ENCODE measurements at regions not wholly inside any gene's neighbourhood (a gene's known extent, or its start where the extent isn't known, plus 50 kb on each side); places are given as distances from the start of the nearest gene placed in this dataset.

- Histone ChIP-seq H3K4me3 (ENCODE audit: low read depth, low read length) (no peak overlapping the region), H3K27me3 (replicated peaks) (no peaks in the 10 kb centered on the region), H3K27ac (no peak overlapping the region), H3K36me3 (replicated peaks) (no peaks in the 10 kb centered on the region)
- DNase-seq = no peak
- TF ChIP-seq CTCF (IDR thresholded peaks at IDR 0.05; ENCODE audit: low read depth, low read length, missing control alignments) = no peak
- in situ Hi-C loops (cut with HindIII; ENCODE audit: low pct_ligation_motif_present, low sequenced_read_pairs) = no loop called here
These were observed 284.1 kb upstream of the NPSR1 start for GRCh38 chr7:34373940-34374339.

GRCh38 chr7:34382166-34382893 lies 275.7 kb upstream of the NPSR1 start:
- Histone ChIP-seq H3K4me3 (ENCODE audit: low read depth, low read length) (no peak overlapping the region), H3K36me3 (replicated peaks) (no peaks in the 10 kb centered on the region), H3K27ac (no peak overlapping the region), H3K27me3 (replicated peaks) (no peaks in the 10 kb centered on the region)
- TF ChIP-seq CTCF (IDR thresholded peaks at IDR 0.05; ENCODE audit: low read depth, low read length, missing control alignments) = no peak
- in situ Hi-C loops (cut with HindIII; ENCODE audit: low pct_ligation_motif_present, low sequenced_read_pairs) = no loop called here
- no peak for DNase-seq

- no peak overlapping the region for H3K27ac ChIP-seq
- in situ Hi-C loops (cut with HindIII; ENCODE audit: low pct_ligation_motif_present, low sequenced_read_pairs) = no loop called here
- no peak for DNase-seq
- no peaks in the 10 kb centered on the region for H3K36me3 ChIP-seq (replicated peaks)
- TF ChIP-seq CTCF (IDR thresholded peaks at IDR 0.05; ENCODE audit: low read depth, low read length, missing control alignments) = no peak
- H3K27me3 ChIP-seq (replicated peaks) = no peaks in the 10 kb centered on the region
- no peak overlapping the region for H3K4me3 ChIP-seq (ENCODE audit: low read depth, low read length)
These were observed 272.6 kb upstream of the NPSR1 start for GRCh38 chr7:34385384-34385783.

- no peak for DNase-seq
- H3K27ac ChIP-seq = no peak overlapping the region
- no peak for TF ChIP-seq CTCF (IDR thresholded peaks at IDR 0.05; ENCODE audit: low read depth, low read length, missing control alignments)
- no peaks in the 10 kb centered on the region for H3K36me3 ChIP-seq (replicated peaks)
- H3K27me3 ChIP-seq (replicated peaks) = no peaks in the 10 kb centered on the region
- in situ Hi-C loops (cut with HindIII; ENCODE audit: low pct_ligation_motif_present, low sequenced_read_pairs) = no loop called here
- no peak overlapping the region for H3K4me3 ChIP-seq (ENCODE audit: low read depth, low read length)
These were observed 268.5 kb upstream of the NPSR1 start for GRCh38 chr7:34389332-34390078.

GRCh38 chr7:34390103-34390502 lies 267.9 kb upstream of the NPSR1 start:
- no peak overlapping the region for H3K4me3 ChIP-seq (ENCODE audit: low read depth, low read length)
- H3K27me3 ChIP-seq (replicated peaks) = no peaks in the 10 kb centered on the region
- no peaks in the 10 kb centered on the region for H3K36me3 ChIP-seq (replicated peaks)
- no peak overlapping the region for H3K27ac ChIP-seq
- DNase-seq = no peak
- in situ Hi-C loops (cut with HindIII; ENCODE audit: low pct_ligation_motif_present, low sequenced_read_pairs) = no loop called here
- TF ChIP-seq CTCF (IDR thresholded peaks at IDR 0.05; ENCODE audit: low read depth, low read length, missing control alignments) = no peak
